ENCODE measurements at regions not wholly inside any gene's neighbourhood (a gene's known extent, or its start where the extent isn't known, plus 50 kb on each side); places are given as distances from the start of the nearest gene placed in this dataset.

GRCh38 chr2:47309952-47310800, 58.9 kb upstream of the EPCAM start:
- Histone ChIP-seq H3K4me3 (no peak overlapping the region), H3K27ac (peak overlapping the region in 1 of 2 donors; percentile 46)
- no peak for DNase-seq (ENCODE audit: low spot score)
- TF ChIP-seq CTCF (IDR thresholded peaks at IDR 0.05) = no peak

- H3K4me3 ChIP-seq = no peak overlapping the region
- H3K27ac ChIP-seq = peak overlapping the region in 1 of 2 donors; percentile 46
- no peak for DNase-seq (ENCODE audit: low spot score)
- no peak for TF ChIP-seq CTCF (IDR thresholded peaks at IDR 0.05)
These were observed 59.6 kb upstream of the EPCAM start for GRCh38 chr2:47309472-47309951.

- no peak for DNase-seq (ENCODE audit: low spot score)
- Histone ChIP-seq H3K4me3 (no peak overlapping the region), H3K27ac (no peak overlapping the region)
- no peak for TF ChIP-seq CTCF (IDR thresholded peaks at IDR 0.05)
These were observed 62.0 kb upstream of the EPCAM start for GRCh38 chr2:47307066-47307465.

- H3K4me3 ChIP-seq = no peak overlapping the region
- TF ChIP-seq CTCF (IDR thresholded peaks at IDR 0.05) = no peak
- no peak overlapping the region for H3K27ac ChIP-seq
- DNase-seq (ENCODE audit: low spot score) = no peak
These were observed 64.5 kb upstream of the EPCAM start for GRCh38 chr2:47304654-47305053.

- DNase-seq (ENCODE audit: low spot score) = no peak
- H3K4me3 ChIP-seq = no peak overlapping the region
- H3K27ac ChIP-seq = no peak overlapping the region
- TF ChIP-seq CTCF (IDR thresholded peaks at IDR 0.05) = no peak
These were observed 65.6 kb upstream of the EPCAM start for GRCh38 chr2:47303341-47304148.

- no peak for DNase-seq (ENCODE audit: low spot score)
- TF ChIP-seq CTCF (IDR thresholded peaks at IDR 0.05) = no peak
- no peak overlapping the region for H3K27ac ChIP-seq
- no peak overlapping the region for H3K4me3 ChIP-seq
These were observed 66.8 kb upstream of the EPCAM start for GRCh38 chr2:47302308-47302707.
